ENCODE measurements at regions not wholly inside any gene's neighbourhood (a gene's known extent, or its start where the extent isn't known, plus 50 kb on each side); places are given as distances from the start of the nearest gene placed in this dataset.
"Not testable (repeated sequence)": the region's sequence is repeated elsewhere in the genome, so short reads cannot be mapped to it uniquely, and the experiment has no call there.

- DNase-seq (ENCODE audit: extremely low read depth, low read depth), result no peak
- TF ChIP-seq CTCF (IDR thresholded peaks at IDR 0.05; ENCODE audit: low read depth, low read length), result no peak
These were observed 344.2 kb upstream of the CYLC2 start for GRCh38 chr9:102650896-102651295.

GRCh38 chr9:102642651-102643050 is 352.5 kb upstream of the CYLC2 start:
- no peak for DNase-seq (ENCODE audit: extremely low read depth, low read depth)
- TF ChIP-seq CTCF (IDR thresholded peaks at IDR 0.05; ENCODE audit: low read depth, low read length), result no peak

GRCh38 chr9:102631559-102631958 is 363.6 kb upstream of the CYLC2 start:
- no peak for TF ChIP-seq CTCF (IDR thresholded peaks at IDR 0.05; ENCODE audit: low read depth, low read length)
- no peak for DNase-seq (ENCODE audit: extremely low read depth, low read depth)

GRCh38 chr9:102609461-102609860 is 385.7 kb upstream of the CYLC2 start:
- no peak for DNase-seq (ENCODE audit: extremely low read depth, low read depth)
- TF ChIP-seq CTCF (IDR thresholded peaks at IDR 0.05; ENCODE audit: low read depth, low read length), result no peak

GRCh38 chr9:102603198-102604195 is 391.6 kb upstream of the CYLC2 start:
- not testable (repeated sequence) for DNase-seq (ENCODE audit: extremely low read depth, low read depth)

- DNase-seq (ENCODE audit: extremely low read depth, low read depth), result no peak
- TF ChIP-seq CTCF (IDR thresholded peaks at IDR 0.05; ENCODE audit: low read depth, low read length), result no peak
These were observed 400.9 kb upstream of the CYLC2 start for GRCh38 chr9:102594241-102594640.

- TF ChIP-seq CTCF (IDR thresholded peaks at IDR 0.05; ENCODE audit: low read depth, low read length), result no peak
- no peak for DNase-seq (ENCODE audit: extremely low read depth, low read depth)
These were observed 407.9 kb upstream of the CYLC2 start for GRCh38 chr9:102587281-102587680.
